ENCODE measurements at regions not wholly inside any gene's neighbourhood (a gene's known extent, or its start where the extent isn't known, plus 50 kb on each side); places are given as distances from the start of the nearest gene placed in this dataset.
A peak's percentile ranks its signal among the peaks of the same experiment; 100 is the strongest.

DNA sequence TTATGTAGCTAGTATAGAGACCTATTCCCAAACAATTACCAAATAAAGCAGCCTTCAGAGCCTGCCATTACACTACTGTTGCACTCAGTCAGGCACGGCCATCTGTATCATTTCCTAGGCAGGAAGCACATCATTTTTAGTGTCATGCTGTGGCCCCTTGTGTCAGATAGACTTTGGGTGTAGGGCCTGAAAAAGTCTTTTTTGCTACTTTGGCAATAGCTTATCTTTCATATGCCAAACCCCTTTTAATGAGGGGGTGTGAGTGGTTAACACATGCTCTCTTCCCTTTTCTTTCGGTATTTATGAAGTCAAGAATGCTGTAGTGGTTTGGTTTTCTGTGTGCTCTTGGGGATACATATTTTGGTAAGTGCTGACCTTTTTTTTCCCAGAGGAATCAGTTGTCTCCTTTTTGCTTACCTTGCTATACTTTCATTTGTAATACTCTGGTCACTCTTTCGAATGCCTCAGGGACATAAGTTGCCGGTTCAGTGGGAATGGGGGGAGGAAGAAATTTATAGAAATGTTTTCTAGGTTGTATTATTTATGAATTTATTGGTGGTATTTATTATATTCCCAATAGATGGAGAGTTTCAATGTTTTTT is 209.8 kb downstream of the CSNK1G3 start:
- H3K4me3 ChIP-seq (ENCODE audit: low read depth, low read length), result no peak overlapping the region
- DNase-seq (ENCODE audit: low read depth), result no peak
- TF ChIP-seq, protein P1, sequence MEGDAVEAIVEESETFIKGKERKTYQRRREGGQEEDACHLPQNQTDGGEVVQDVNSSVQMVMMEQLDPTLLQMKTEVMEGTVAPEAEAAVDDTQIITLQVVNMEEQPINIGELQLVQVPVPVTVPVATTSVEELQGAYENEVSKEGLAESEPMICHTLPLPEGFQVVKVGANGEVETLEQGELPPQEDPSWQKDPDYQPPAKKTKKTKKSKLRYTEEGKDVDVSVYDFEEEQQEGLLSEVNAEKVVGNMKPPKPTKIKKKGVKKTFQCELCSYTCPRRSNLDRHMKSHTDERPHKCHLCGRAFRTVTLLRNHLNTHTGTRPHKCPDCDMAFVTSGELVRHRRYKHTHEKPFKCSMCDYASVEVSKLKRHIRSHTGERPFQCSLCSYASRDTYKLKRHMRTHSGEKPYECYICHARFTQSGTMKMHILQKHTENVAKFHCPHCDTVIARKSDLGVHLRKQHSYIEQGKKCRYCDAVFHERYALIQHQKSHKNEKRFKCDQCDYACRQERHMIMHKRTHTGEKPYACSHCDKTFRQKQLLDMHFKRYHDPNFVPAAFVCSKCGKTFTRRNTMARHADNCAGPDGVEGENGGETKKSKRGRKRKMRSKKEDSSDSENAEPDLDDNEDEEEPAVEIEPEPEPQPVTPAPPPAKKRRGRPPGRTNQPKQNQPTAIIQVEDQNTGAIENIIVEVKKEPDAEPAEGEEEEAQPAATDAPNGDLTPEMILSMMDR (conservative IDR thresholded peaks at IDR 0.05; ENCODE audit: low read depth, low read length), result no peak

DNA sequence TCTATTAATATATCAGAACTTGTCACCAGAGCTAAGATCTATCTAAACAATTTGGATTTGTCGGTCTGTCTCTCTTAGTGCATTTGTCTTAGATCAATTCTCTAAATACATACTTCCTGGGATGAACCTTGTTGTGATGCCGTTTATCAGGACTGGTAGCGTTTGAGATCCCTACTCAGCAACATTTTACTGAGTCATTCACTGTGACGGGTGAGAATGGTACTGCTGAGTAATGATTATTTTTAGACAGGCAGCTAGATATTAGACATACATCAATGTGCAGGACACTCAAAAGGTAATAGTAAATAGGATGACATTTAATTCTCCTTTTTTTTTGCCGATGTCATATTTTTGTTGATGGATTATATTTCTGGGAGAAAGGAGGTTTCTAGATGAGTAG is 209.0 kb downstream of the CSNK1G3 start:
- DNase-seq (ENCODE audit: low read depth), result peak; percentile 38
- TF ChIP-seq, protein P1 (conservative IDR thresholded peaks at IDR 0.05; ENCODE audit: low read depth, low read length), result no peak
- no peak overlapping the region for H3K4me3 ChIP-seq (ENCODE audit: low read depth, low read length)

DNA sequence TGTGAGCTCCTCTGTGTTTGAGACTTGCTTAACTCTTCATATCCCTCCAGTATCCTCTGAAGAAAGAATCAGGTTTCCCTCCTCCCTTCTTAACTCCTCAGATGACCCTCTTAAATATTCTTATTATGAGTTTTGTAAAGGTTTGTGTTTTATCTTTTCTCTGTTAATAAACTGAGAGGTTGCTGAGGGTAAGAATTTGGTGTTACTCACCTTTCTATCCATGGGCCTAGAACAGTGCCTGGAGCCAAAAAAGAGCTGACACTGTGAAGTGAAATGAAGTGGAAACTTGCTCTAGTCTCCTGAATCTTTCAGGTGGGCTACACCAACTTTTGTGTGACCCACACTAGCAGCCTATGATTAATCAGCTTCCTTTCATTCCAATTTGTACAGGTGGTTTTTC is 208.4 kb downstream of the CSNK1G3 start:
- H3K4me3 ChIP-seq (ENCODE audit: low read depth, low read length), result no peak overlapping the region
- TF ChIP-seq, protein P1 (conservative IDR thresholded peaks at IDR 0.05; ENCODE audit: low read depth, low read length), result no peak
- no peak for DNase-seq (ENCODE audit: low read depth)

DNA sequence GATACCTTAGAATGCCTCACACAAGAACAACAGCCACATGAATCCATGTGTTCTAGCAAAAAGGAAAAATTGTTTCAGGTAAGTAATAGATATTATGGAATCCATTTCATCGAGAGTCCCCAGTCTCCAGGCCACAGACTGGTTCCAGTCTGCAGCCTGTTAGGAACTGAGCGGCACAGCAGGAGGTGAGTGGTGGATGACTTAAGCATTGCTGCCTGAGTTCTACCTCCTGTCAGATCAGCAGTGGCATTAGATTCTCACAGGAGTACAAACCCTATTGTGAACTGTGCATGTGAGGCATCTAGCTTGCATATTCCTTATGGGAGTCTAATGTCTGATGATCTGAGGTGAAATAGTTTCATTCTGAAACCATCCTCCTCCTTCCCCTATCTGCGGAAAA is 207.0 kb downstream of the CSNK1G3 start:
- DNase-seq (ENCODE audit: low read depth), result no peak
- TF ChIP-seq, protein P1 (conservative IDR thresholded peaks at IDR 0.05; ENCODE audit: low read depth, low read length), result no peak
- no peak overlapping the region for H3K4me3 ChIP-seq (ENCODE audit: low read depth, low read length)

DNA sequence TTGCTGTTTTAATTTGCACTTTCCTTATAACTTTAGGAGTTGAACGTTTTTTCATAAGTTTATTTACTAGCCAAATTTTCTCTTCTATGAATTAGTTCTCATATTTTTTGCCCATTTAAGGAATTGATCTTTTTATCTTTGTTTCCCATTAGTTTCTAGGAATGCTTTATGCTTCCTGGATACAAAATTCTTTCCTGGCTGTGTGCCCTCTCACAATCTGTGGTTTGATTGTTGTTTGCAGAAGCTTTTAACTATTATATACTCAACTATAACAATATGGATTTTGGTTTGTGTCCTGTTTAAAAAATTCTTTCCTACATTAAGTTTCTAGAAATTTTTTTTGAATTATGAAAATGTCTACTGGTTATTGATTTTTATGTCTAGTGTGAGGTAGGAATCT is 206.3 kb downstream of the CSNK1G3 start:
- H3K4me3 ChIP-seq (ENCODE audit: low read depth, low read length), result no peak overlapping the region
- TF ChIP-seq, protein P1 (conservative IDR thresholded peaks at IDR 0.05; ENCODE audit: low read depth, low read length), result no peak
- DNase-seq (ENCODE audit: low read depth), result no peak

DNA sequence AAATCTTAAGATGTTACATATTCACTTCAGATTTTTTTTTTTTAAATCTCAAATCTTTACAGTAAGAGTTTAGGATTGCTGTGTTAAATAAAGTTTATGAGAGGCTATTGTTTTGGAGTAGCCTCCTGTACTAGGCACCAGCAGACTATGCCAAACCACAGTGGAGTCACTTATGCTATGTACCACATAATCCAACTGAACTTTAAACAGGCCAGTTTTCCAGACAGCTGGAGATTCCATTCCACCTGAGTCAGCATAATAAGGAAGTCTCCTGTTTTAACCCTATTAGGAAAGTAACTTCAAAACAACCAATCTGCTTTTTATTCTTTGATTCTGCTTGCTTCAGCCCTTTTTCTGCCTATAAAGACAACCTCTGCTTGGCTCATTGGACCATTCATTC is 205.2 kb downstream of the CSNK1G3 start:
- H3K4me3 ChIP-seq (ENCODE audit: low read depth, low read length), result no peak overlapping the region
- DNase-seq (ENCODE audit: low read depth), result peak; percentile 66
- TF ChIP-seq, protein P1 (conservative IDR thresholded peaks at IDR 0.05; ENCODE audit: low read depth, low read length), result no peak

DNA sequence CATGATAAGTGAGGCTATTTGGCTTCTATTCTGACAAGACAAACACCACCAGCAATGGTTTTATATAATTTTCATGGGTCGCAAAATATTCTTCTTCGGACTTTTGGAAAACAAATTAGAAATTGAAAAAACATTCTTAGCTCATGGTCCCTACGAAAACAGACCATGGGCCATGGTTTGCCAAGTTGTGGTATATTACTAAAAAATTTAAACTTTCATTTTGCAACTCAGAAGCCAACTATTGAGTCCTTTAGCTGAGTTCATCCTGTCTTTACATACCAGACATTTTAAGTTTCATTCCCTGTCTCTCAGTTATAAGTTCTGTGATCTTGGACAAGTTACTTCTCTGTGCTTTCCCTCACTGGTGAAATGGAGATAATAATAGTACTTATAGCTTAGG is 198.1 kb downstream of the CSNK1G3 start:
- peak; percentile 31 for DNase-seq (ENCODE audit: low read depth)
- TF ChIP-seq, protein P1 (conservative IDR thresholded peaks at IDR 0.05; ENCODE audit: low read depth, low read length), result no peak
- H3K4me3 ChIP-seq (ENCODE audit: low read depth, low read length), result no peak overlapping the region

All from choroid plexus epithelial cell (primary cell).